HG03354 (cell line): ENCODE measurements at regions not wholly inside any gene's neighbourhood (a gene's known extent, or its start where the extent isn't known, plus 50 kb on each side); places are given as distances from the start of the nearest gene placed in this dataset.
A peak's percentile ranks its signal among the peaks of the same experiment; 100 is the strongest.
"Not testable (repeated sequence)": the region's sequence is repeated elsewhere in the genome, so short reads cannot be mapped to it uniquely, and the experiment has no call there.

Source experiments
- ATAC-seq: cut with Tn5 transposase; IDR thresholded peaks from one replicate; pipeline ENCODE4 v1.9.1; 2021; ENCODE audit warnings: mild to moderate bottlenecking; ENCODE audit not compliant: unreplicated experiment, poor library complexity, severe bottlenecking

DNA sequence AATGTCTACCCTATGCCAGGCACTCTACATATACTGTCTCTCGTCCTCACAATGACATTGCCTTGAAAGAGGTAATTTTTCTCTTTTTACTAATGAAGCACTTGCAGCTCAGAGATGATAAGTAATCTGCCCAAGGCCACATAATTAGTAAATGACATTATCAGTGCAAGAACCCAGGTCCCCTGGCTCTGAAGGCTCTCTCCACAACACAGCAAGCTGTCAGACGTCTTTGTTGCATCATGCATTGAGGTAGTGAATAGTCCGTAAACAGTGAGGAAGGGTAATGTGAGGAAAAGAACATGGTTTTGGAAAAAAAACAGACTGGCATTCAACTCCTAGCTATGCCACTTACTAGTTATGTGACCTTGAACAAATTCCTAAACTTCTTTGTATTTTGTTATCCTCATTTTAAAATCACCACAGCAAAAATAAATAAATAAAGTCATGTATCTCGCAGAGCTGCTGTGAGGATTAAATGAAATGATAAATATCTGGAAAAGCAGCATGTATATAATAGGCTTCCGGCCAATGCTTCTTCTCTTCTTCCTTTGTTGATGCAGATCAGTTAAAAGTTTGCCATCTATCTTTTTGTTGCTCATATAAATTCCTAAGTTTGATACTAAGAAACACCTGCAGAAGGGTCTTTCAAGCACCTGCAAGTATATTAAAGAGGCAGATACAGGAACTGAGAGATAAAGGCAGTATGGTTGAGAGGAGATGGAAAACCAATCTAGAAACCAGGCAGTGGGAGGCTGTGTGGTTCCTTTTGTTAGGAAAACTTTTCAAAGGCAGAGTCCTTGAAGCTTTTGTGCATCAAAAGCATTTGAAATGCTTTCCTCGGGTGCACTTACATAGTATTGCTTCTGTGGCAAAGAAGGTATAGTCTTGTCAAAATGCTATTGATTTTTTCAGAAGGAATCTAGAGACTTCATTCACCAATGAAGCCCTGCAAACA is 82.8 kb downstream of the BTG1 start:
- no peak for ATAC-seq

GRCh38 chr12:92061061-92061460 is 84.6 kb downstream of the BTG1 start:
- ATAC-seq, result no peak

DNA sequence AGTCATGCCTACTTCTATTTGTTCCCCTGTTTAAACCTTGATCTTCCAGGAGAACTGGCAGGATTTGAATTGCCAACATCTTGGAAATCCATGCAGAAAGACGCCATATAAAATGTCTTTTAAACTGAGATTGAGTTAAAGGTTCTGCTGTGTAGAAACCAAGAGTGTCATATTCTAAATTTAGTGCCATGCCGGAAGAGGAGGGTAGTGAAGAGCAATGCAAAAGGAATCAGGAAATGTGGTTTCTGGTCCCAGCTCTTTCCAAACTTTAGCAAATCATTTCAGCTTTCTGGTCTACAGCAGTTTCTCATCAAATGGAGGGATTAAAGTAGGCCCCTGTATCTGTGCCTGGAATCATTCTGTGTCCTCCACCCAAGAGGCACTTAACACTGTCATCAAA is 85.7 kb downstream of the BTG1 start:
- ATAC-seq, result no peak

DNA sequence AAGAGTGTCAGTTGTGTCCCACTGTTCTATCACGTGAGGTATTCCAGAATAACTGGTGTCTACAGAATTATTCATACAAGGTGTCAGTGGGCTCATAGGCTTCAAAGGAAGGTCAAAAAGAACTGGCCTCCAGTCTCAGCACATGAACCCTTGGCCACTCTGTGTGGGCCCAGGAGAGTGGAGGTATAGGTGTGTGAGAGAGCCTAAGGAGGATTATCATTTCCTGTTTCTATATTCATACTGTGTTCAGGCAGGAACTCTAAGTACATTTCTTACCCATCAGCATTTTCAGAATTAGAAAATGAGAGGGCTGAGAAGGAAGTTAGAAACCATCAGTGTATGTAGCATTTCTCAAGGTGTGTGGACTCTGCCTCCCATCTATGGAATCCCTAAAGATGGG is 87.0 kb downstream of the BTG1 start:
- ATAC-seq, result no peak

- ATAC-seq, result not testable (repeated sequence)
These were observed 88.9 kb downstream of the BTG1 start for GRCh38 chr12:92056756-92057155.

DNA sequence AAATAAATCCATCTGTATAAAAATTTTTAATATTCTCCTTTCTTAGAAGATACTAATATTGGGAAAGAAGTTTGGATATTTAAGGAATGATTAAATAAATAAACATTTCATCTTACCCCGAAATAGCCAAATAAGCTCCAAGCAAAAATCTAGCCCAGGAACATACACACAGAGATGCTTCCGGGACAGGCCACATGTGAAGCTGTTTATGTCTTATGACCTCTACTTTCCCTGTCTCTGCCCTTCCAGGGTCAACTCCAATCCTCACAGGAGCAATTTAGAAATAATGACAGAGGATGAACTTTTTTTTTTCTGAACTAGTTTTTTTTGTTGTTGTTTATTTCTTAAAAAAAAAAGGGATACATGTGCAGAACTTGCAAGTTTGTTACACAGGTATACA is 89.4 kb downstream of the BTG1 start:
- ATAC-seq, result no peak

DNA sequence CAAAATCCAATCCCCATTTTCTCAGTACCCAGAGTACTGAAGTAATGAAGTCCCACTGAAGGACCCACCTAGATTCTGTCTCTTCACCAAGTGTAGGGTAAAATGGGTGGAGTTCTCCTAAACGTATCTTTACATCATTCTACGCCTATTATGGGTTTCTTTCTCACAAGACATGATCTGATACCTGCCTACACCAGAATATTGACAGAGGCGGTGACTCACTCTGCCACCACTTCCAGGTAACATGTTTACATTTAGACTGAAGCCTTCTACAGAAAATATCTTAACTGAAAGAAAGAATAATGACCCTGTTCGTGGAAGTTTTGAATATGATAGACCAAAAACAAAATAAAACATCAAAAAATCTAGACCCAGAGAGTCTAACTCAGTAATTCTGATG is 89.8 kb downstream of the BTG1 start:
- ATAC-seq, result peak; percentile 55

DNA sequence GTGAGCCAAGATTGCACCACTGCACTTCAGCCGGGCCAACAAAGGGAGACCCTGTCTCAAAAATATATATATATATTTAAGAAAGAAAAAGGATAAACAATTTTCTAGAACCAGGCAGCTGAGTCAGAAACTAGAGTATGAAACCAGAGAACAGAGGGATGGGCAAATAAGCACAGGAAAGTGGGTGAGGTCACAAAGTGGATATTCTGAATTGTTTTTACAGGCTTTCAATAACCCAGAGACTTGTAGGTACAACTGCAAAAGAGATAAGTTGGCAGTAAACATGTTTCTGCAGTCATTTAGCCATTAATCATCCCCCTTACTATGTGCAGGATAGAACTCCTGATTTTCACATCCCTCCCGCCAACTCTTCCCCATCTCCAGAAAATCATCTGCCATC is 94.2 kb downstream of the BTG1 start:
- no peak for ATAC-seq

DNA sequence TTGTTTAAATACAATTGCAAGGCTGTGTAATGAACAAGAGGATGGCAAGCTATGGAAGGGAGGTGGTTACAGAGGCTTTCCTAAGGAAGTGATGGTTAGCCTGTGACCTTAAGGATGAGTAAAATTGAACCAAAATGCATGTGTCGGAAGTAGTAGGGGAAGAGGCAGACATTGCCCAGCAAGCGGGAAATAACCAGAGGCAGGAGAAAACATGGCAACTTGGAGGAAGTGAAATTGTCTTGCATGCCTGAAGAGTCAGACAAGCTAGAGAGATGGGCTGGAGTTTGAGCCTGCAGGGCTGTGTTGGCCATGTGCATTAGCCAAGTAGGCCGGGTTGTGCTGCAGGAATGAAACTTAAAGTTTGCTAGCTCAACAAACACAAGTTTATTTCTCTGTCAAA is 96.2 kb downstream of the BTG1 start:
- ATAC-seq, result peak; percentile 72

DNA sequence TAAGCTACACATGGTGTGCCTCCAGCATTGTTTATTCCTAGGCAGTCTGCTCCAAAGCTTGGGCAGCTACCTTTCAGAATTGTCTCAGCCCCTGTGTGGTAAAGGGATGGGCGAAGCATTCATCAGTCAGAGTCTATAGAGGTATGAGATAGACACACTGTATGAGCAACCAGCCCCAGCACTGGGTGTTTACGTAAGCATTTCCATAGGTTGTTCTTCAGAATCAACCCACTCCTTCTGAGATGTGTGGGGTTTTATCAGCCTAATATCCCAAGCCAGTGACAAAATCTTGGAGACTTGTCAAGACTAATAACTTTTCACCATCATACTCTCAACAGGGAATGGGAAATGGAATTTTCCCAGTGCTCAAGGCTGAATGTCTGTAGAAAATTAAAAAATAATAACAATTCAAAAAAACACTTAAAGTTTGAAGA is 98.2 kb downstream of the BTG1 start:
- ATAC-seq, result no peak

DNA sequence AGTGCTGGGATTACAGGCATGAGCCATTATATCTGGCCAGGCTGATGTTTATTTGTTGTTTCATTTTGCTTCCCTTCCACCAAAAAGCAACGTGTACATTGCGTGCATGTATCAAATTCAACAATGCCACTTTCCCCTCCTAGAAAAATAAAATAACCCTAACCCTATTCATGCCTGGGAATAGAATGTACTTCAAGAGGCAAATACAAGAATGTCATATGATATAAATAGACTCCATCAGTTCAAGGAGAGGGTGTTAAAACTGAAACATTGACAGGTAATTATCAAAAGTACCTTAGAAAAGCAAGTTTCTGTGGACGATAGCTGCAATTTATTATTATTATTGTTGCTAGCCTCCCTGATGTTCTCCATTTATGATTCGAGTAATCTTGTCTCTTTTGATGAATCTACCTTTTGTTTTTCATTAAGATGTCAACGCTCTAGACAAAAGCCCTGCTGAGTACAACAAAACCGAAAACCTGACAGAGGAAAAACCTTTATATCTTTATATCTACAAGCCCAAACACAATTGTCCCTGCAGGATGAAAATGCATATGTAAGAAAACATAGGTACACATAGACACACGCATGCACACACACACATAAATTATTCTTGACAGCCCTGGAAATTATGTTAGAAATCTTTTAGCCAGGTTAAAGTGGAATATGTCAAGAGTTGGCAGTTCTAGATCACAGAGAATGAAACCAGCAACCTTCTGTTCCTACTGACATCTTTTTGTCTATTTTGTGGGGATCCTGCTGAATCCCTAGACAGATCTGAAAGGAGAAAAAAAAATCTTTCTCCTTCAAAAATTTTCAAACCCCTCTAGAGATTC is 98.9 kb downstream of the BTG1 start:
- no peak for ATAC-seq

GRCh38 chr12:92045852-92046251 is 99.8 kb downstream of the BTG1 start:
- no peak for ATAC-seq

DNA sequence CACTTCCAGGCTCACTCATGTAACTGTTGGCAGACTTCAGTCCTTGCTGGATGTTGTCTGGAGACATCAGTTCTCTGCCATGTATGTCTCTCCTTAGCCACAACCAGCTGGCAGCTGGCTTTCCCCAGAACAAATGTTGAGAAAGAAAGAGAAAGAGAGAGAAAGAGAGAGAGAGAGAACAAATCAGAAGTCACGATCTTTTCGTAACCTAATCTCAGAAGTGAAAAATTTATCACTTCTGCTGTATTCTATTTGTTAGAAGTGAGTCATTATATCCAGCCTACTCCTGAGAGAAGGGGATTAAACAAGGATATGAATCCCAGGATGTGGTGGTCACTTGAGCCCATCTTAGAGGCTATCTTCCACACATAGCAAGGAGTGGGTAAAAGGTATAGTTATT is 101.2 kb downstream of the BTG1 start:
- ATAC-seq, result no peak

GRCh38 chr12:92042791-92043531 is 102.7 kb downstream of the BTG1 start:
- ATAC-seq, result no peak

DNA sequence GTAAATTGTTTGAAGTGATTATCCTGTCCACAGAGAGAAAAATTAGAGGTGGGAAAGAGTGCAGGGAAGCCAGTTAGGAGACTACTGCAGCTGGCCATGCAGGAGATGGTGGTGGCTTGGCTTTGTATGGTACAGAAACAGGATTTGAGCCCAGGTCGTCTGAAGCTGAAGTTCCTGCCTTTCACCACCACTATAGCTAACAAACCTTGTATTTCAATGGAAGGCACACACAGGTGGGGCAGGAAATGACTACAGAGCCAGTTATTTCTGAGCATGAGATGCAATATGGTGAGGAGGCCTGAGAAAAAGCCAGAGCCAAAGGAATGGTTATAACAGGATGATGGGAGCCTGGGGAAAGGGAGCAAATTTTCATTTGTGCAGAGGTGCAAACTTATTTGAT is 103.9 kb downstream of the BTG1 start:
- ATAC-seq, result peak; percentile 59

DNA sequence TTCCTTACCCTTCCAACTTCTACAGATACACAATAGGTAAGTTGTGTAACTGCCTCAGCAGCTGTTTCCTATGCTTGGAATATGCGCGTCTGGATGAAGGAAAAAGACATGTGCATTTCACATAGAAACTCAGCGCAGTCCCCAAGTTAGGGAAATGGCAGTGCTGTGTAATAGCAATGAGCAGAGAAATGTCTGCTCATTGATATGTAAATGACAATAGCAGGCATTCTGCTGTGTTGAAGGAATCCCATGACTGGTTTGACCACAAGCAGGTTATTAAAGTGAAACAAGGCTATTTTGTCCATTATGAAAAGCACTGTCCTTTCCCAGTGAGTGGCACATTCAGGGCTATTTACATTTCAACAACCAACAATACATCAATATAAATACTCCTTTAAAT is 106.6 kb downstream of the BTG1 start:
- no peak for ATAC-seq

GRCh38 chr12:92038476-92038875 is 107.2 kb downstream of the BTG1 start:
- ATAC-seq, result no peak

GRCh38 chr12:92036771-92037453 is 108.7 kb downstream of the BTG1 start:
- no peak for ATAC-seq

DNA sequence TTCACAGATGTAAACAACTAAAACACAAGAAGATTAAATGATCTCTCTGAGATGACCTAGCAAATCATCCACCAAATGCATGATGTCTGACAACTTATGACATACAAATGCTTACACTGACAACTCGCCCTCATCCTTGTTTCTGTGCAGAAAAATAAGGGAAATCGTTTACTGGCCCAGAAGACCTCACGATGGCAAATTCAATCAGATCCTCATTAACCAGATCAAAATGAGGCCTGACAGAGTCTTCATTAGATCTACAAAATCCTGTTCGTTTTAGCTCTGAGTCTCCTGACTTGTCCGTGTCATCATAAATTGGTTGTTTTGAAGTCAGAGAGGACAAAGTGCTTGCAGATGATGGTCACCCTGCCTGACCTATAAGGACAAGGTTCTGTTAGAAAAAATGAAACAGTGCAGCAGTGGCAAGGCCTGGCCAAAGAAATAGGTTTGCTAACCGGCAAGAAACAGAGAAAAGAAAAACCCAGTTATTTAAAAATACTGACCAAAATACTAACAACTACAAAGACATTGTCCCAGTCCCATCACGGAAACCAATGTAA is 109.5 kb downstream of the BTG1 start:
- no peak for ATAC-seq
